ENCODE measurements at regions not wholly inside any gene's neighbourhood (a gene's known extent, or its start where the extent isn't known, plus 50 kb on each side); places are given as distances from the start of the nearest gene placed in this dataset.

DNA sequence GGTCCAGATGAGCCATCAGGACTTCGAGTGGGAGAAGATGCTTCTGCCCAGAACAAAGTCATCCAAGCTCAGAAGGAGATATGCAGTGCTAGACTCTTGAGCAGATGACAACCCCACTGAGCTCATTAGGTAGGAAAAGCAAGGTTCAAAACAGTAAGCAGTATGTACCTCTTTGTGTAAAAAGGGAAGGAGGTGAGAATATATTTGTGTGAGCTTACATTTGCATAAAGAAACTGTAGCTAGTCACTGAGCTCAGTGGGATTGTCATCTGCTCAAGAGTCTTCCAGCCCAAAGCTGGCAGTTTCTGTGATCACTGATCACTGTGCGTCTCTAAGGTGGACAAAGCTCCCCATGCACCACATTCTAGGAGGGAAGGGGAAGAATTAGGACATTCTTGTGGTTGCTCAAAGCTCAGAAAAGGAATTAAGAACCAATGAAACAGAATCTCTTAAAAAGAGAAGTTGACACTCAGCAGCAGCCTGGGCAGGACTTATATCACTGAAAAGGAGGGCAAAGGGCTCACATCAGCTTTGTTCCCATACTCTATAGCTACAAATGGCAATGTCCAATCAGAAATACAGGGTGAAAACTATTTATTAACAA is 90.0 kb upstream of the MAFB start:
- H2BK5ac ChIP-seq (ENCODE audit: low read depth, low read length), result no peak overlapping the region
- H3K23me2 ChIP-seq (ENCODE audit: low read depth, low read length), result peaks cover 3% of the 10 kb centered on the region; the same call in 1 of the 2 replicates
- H4K5ac ChIP-seq (ENCODE audit: insufficient read length, low read depth, low read length), result no peak overlapping the region
- no peaks in the 10 kb centered on the region for H3K9me3 ChIP-seq (ENCODE audit: insufficient read depth in 2 of 2, low read depth in 1 of 2, low read length in 1 of 2)
- H3K56ac ChIP-seq (replicated peaks; ENCODE audit: insufficient read length, low read depth, low read length), result no peak overlapping the region
- no peak overlapping the region for H4K91ac ChIP-seq (replicated peaks; ENCODE audit: insufficient read length, low read length)
- ChIA-PET CTCF (ENCODE audit: partially characterized antibody) (interaction anchor here (1.1 to 1.5 kb wide), 4 partner anchors 14 to 21 kb away, joined by 3 to 5 read pairs (median 4); no protein-coding TSS in a partner anchor), POLR2A (ENCODE audit: partially characterized antibody) (no interaction called here)
- no peak overlapping the region for H3K4me3 ChIP-seq (ENCODE audit: extremely low read depth in 1 of 4, insufficient read depth in 2 of 4, low read depth in 3 of 4, low read length in 4 of 4)
- 88% methylated on average over 2 of the region's 2 CpGs; no CpG with 5 or more reads in 1 of the 2 experiments for WGBS, 2 experiments (ENCODE audit: extremely low coverage in 1 of 2, insufficient coverage in 1 of 2, insufficient read length in 1 of 2, insufficient replicate concordance in 2 of 2, low coverage in 1 of 2, low lambda C conversion rate in 2 of 2, missing lambda C conversion rate in 1 of 2)
- H3K36me3 ChIP-seq (ENCODE audit: control insufficient read depth in 2 of 4, insufficient read depth in 4 of 4, low read length in 3 of 4), result no peaks in the 10 kb centered on the region
- H3K4me2 ChIP-seq (ENCODE audit: insufficient read depth in 1 of 2, low read depth in 2 of 2, low read length in 2 of 2), result no peak overlapping the region
- FAIRE-seq (no peak), DNase-seq (ENCODE audit: low read depth in 1 of 2, low spot score in 2 of 2) (no peak)
- no peak overlapping the region for H3K23ac ChIP-seq (ENCODE audit: insufficient read length)
- H3K9ac ChIP-seq (replicated peaks in 1 of 4; ENCODE audit: extremely low read depth in 1 of 4, low read depth in 3 of 4, low read length in 3 of 4), result no peak overlapping the region
- H2BK15ac ChIP-seq (ENCODE audit: low read length), result no peak overlapping the region
- H3K4ac ChIP-seq (replicated peaks; ENCODE audit: insufficient read length, low read depth, low read length), result no peak overlapping the region
- no peak overlapping the region for H4K8ac ChIP-seq (ENCODE audit: extremely low read depth, insufficient read depth, low read length)
- no peak overlapping the region for H3K18ac ChIP-seq (ENCODE audit: extremely low read depth, low read length)
- no peak overlapping the region for H2BK120ac ChIP-seq (replicated peaks; ENCODE audit: low read depth, low read length)
- no peak overlapping the region for H3K14ac ChIP-seq (ENCODE audit: insufficient read length)
- no peaks in the 10 kb centered on the region; the same call in 1 of the 2 replicates for H3K79me1 ChIP-seq (ENCODE audit: low read depth, low read length)
- no peak overlapping the region for H2BK20ac ChIP-seq (ENCODE audit: low read length)
- no peak overlapping the region for H2BK12ac ChIP-seq (ENCODE audit: low read depth, low read length)
- H4K20me1 ChIP-seq (replicated peaks in 1 of 2; ENCODE audit: control insufficient read depth in 1 of 2, insufficient read depth in 2 of 2, low read length in 2 of 2), result no peaks in the 10 kb centered on the region
- H3K27ac ChIP-seq (ENCODE audit: low read depth, low read length), result no peak overlapping the region
- no peak overlapping the region for H2AFZ ChIP-seq (ENCODE audit: low read length)
- H2AK5ac ChIP-seq (ENCODE audit: low read depth, low read length), result no peak overlapping the region
- no peaks in the 10 kb centered on the region for H3K79me2 ChIP-seq (ENCODE audit: control insufficient read depth in 1 of 2, insufficient read depth in 2 of 2, low read length in 2 of 2)
- 0 out of 7 replicates have a peak, but pooled peaks cover 0 to 3% (median 0%) of the 10 kb centered on the region in 4 experiments for H3K4me1 ChIP-seq (replicated peaks in 1 of 4; ENCODE audit: control insufficient read depth in 3 of 4, insufficient read depth in 4 of 4, low read length in 3 of 4)
- H3K27me3 ChIP-seq (replicated peaks in 1 of 4; ENCODE audit: control insufficient read depth in 3 of 4, extremely low read depth in 1 of 4, insufficient read depth in 3 of 4, low read length in 3 of 4), result no peaks in the 10 kb centered on the region; a peak in 1 of 7 replicates
- TF ChIP-seq EGR1 (IDR thresholded peaks at IDR 0.05; ENCODE audit: borderline replicate concordance, low read depth, low read length) (no peak), CHD2 (IDR thresholded peaks at IDR 0.05; ENCODE audit: low read length) (no peak), HDAC2 (IDR thresholded peaks at IDR 0.05; ENCODE audit: borderline replicate concordance in 1 of 2, low read depth in 2 of 2, low read length in 2 of 2) (no peak), RAD21 (IDR thresholded peaks at IDR 0.05 in 1 of 2, conservative IDR thresholded peaks at IDR 0.05 in 1 of 2; ENCODE audit: low read depth in 2 of 2, low read length in 2 of 2) (no peak), FOSL1 (IDR thresholded peaks at IDR 0.05; ENCODE audit: insufficient read depth, low read depth, low read length) (no peak), POU5F1 (IDR thresholded peaks at IDR 0.05; ENCODE audit: low read depth, low read length) (no peak), KDM1A (IDR thresholded peaks at IDR 0.05; ENCODE audit: borderline replicate concordance, low read length) (no peak), POLR2AphosphoS5 (IDR thresholded peaks at IDR 0.05; ENCODE audit: low read depth, low read length) (no peak), CBX8 (IDR thresholded peaks at IDR 0.05; ENCODE audit: borderline replicate concordance, low read depth, low read length) (no peak), NRF1 (IDR thresholded peaks at IDR 0.05; ENCODE audit: low read depth, low read length) (no peak)
- TF ChIP-seq, protein P1, sequence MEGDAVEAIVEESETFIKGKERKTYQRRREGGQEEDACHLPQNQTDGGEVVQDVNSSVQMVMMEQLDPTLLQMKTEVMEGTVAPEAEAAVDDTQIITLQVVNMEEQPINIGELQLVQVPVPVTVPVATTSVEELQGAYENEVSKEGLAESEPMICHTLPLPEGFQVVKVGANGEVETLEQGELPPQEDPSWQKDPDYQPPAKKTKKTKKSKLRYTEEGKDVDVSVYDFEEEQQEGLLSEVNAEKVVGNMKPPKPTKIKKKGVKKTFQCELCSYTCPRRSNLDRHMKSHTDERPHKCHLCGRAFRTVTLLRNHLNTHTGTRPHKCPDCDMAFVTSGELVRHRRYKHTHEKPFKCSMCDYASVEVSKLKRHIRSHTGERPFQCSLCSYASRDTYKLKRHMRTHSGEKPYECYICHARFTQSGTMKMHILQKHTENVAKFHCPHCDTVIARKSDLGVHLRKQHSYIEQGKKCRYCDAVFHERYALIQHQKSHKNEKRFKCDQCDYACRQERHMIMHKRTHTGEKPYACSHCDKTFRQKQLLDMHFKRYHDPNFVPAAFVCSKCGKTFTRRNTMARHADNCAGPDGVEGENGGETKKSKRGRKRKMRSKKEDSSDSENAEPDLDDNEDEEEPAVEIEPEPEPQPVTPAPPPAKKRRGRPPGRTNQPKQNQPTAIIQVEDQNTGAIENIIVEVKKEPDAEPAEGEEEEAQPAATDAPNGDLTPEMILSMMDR (IDR thresholded peaks at IDR 0.05; ENCODE audit: control extremely low read depth in 1 of 3, insufficient read depth in 1 of 3, low read depth in 1 of 3, low read length in 3 of 3), result no peak
